ENCODE measurements at regions not wholly inside any gene's neighbourhood (a gene's known extent, or its start where the extent isn't known, plus 50 kb on each side); places are given as distances from the start of the nearest gene placed in this dataset.

GRCh38 chr17:73929860-73930430, 273.5 kb upstream of the RPL38 start:
- TF ChIP-seq CTCF (IDR thresholded peaks at IDR 0.05; ENCODE audit: poor library complexity, severe bottlenecking) = no peak
- TF ChIP-seq RAD21 (conservative IDR thresholded peaks at IDR 0.05) = no peak
- no peak for TF ChIP-seq TAF1 (IDR thresholded peaks at IDR 0.05; ENCODE audit: low read depth)
- no peak for TF ChIP-seq EZH2 (IDR thresholded peaks at IDR 0.05; ENCODE audit: borderline replicate concordance, insufficient read depth, low read length, poor library complexity, severe bottlenecking)

Data from neural cell (in vitro differentiated cells).